ENCODE measurements at regions not wholly inside any gene's neighbourhood (a gene's known extent, or its start where the extent isn't known, plus 50 kb on each side); places are given as distances from the start of the nearest gene placed in this dataset.

- no peak for TF ChIP-seq NFE2L2 (conservative IDR thresholded peaks at IDR 0.05; ENCODE audit: low read length)
- TF ChIP-seq HDAC2 (IDR thresholded peaks at IDR 0.05): no peak
- no peak for TF ChIP-seq REST (IDR thresholded peaks at IDR 0.05)
- TF ChIP-seq CTCF (IDR thresholded peaks at IDR 0.05): no peak
- no peak for TF ChIP-seq ZFP36 (IDR thresholded peaks at IDR 0.05; ENCODE audit: borderline replicate concordance, partially characterized antibody)
- TF ChIP-seq MAX (IDR thresholded peaks at IDR 0.05): no peak
- no peak for TF ChIP-seq EHF (CRISPR knock-in tag; IDR thresholded peaks at IDR 0.05)
- no peak for TF ChIP-seq USF2 (IDR thresholded peaks at IDR 0.05)
- TF ChIP-seq MYC (IDR thresholded peaks at IDR 0.05; ENCODE audit: borderline replicate concordance, low read length): no peak
Measured at GRCh38 chr14:28870033-28870564, 103.5 kb downstream of the FOXG1 start.

All from A549 (cell line).